PFSK-1 (cell line): ENCODE measurements at regions not wholly inside any gene's neighbourhood (a gene's known extent, or its start where the extent isn't known, plus 50 kb on each side); places are given as distances from the start of the nearest gene placed in this dataset.

Source experiments
- POLR2AphosphoS5 ChIP-seq: IDR thresholded peaks from 2 replicates; pipeline ENCODE4 v1.6.1; 2012; ENCODE audit warnings: low read depth, mild to moderate bottlenecking, control low read depth, low read length, moderate library complexity
- SIN3A ChIP-seq: IDR thresholded peaks from 2 replicates; pipeline ENCODE4 v1.6.1; 2012; ENCODE audit warnings: mild to moderate bottlenecking, low read length, moderate library complexity, borderline replicate concordance; ENCODE audit not compliant: insufficient read depth

- TF ChIP-seq POLR2AphosphoS5 (no peak), SIN3A (no peak)
Measured at GRCh38 chr1:245070836-245071615, 83.8 kb upstream of the KIF26B start.
